ENCODE measurements at regions not wholly inside any gene's neighbourhood (a gene's known extent, or its start where the extent isn't known, plus 50 kb on each side); places are given as distances from the start of the nearest gene placed in this dataset.

GRCh38 chr20:7302250-7302649 is 534.8 kb downstream of the BMP2 start:
- no peak for TF ChIP-seq FOXK2 (IDR thresholded peaks at IDR 0.05)
- TF ChIP-seq HDGF (IDR thresholded peaks at IDR 0.05; ENCODE audit: borderline replicate concordance) = no peak
- no peak for TF ChIP-seq TARDBP (IDR thresholded peaks at IDR 0.05)
- TF ChIP-seq L3MBTL2 (conservative IDR thresholded peaks at IDR 0.05) = no peak
- TF ChIP-seq BHLHE40 (IDR thresholded peaks at IDR 0.05; ENCODE audit: borderline replicate concordance) = no peak
- no peak for TF ChIP-seq ZNF384 (IDR thresholded peaks at IDR 0.05)
- TF ChIP-seq FOXA1 (IDR thresholded peaks at IDR 0.05) = no peak
- no peak for TF ChIP-seq CTBP1 (IDR thresholded peaks at IDR 0.05; ENCODE audit: borderline replicate concordance)
- TF ChIP-seq ELF4 (IDR thresholded peaks at IDR 0.05) = no peak
- no peak for TF ChIP-seq PKNOX1 (IDR thresholded peaks at IDR 0.05)
- TF ChIP-seq FOXM1 (IDR thresholded peaks at IDR 0.05; ENCODE audit: borderline replicate concordance) = no peak
- TF ChIP-seq NFRKB (IDR thresholded peaks at IDR 0.05) = no peak
- no peak for TF ChIP-seq ARNT (IDR thresholded peaks at IDR 0.05)
- TF ChIP-seq SP1 (IDR thresholded peaks at IDR 0.05) = no peak
